IPS DF 6.9 (cell line): ENCODE measurements at regions not wholly inside any gene's neighbourhood (a gene's known extent, or its start where the extent isn't known, plus 50 kb on each side); places are given as distances from the start of the nearest gene placed in this dataset.
"Not testable (repeated sequence)": the region's sequence is repeated elsewhere in the genome, so short reads cannot be mapped to it uniquely, and the experiment has no call there.

Source experiments
- DNase-seq: peaks from one replicate; pipeline ENCODE4 v3.0.0-alpha.2; 2013; ENCODE audit warnings: low read depth, low spot score
- H3K27ac ChIP-seq: one replicate; pipeline ENCODE4 v1.5.1; 2013; ENCODE audit warnings: low read length, control low read depth
- H3K27me3 ChIP-seq: 2 replicates; pipeline ENCODE4 v1.6.1; 2013; ENCODE audit warnings: mild to moderate bottlenecking, low read length; ENCODE audit not compliant: control insufficient read depth, insufficient read depth
- H3K36me3 ChIP-seq: 2 replicates; pipeline ENCODE4 v1.6.1; 2013; ENCODE audit warnings: low read length; ENCODE audit not compliant: control insufficient read depth, insufficient read depth
- H3K4me1 ChIP-seq: 2 replicates; pipeline ENCODE4 v1.6.1; 2013; ENCODE audit warnings: low read length; ENCODE audit not compliant: control insufficient read depth, insufficient read depth
- H3K4me3 ChIP-seq: 2 replicates; pipeline ENCODE4 v1.5.1; 2013; ENCODE audit warnings: mild to moderate bottlenecking, low read length
- H3K9me3 ChIP-seq: 2 replicates; pipeline ENCODE4 v1.6.1; 2013; ENCODE audit warnings: low read length, inconsistent platforms; ENCODE audit not compliant: control insufficient read depth, insufficient read depth
- WGBS: extraction: QIAGEN DNeasy Blood & Tissue Kit; methylation state at CpG from one replicate; pipeline ENCODE4 v1.1.7; 2013; ENCODE audit warnings: mixed read lengths, missing lambda C conversion rate; ENCODE audit not compliant: insufficient read length, insufficient coverage; 5-methylcytosine and 5-hydroxymethylcytosine counted together

DNA sequence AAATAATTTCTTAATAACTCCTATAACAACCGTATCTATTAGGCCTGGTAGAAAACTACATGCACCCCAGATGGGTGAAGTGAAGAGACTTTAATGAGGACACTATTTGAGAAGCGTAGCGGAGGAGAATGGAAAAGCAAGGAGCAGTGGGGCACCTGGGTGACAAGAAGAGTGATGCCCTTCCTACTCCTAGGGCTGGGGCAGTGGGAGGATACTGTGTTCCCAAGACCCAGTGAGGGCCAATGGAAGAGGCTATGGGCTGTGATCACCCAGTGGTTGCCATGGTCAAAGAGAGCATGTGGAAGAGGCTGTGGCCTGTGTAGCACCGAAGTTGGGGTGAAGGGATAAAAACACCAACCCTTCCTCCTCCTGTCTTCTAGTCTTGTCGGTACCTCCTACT is 86.5 kb upstream of the SHISA3 start:
- no CpG with 5 or more reads among the region's 5 CpGs for WGBS
- Histone ChIP-seq H3K27ac (no peak overlapping the region), H3K36me3 (no peaks in the 10 kb centered on the region; the same call in 1 of the 2 replicates), H3K4me3 (no peak overlapping the region), H3K4me1 (peaks cover 8% of the 10 kb centered on the region; the same call in 1 of the 2 replicates), H3K9me3 (no peaks in the 10 kb centered on the region), H3K27me3 (no peaks in the 10 kb centered on the region)
- no peak for DNase-seq

DNA sequence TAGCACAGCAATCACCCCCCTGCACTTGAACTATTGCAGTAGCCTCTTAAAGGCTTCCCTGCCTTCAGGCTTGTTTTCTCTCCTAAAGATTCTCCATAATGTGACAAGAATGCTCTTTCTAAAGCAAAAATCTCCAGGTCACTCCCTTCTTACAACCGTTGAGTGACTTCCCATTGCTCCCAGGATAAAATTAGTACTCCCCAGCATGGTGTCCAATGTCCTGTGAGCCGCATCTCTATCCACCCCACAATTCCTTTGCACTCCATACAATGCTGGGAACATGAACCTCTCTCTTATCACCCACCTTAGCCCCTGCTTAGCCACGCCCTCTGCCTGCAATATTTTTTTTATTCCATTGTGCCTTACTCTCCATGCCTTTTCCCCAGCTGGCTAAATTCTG is 85.7 kb upstream of the SHISA3 start:
- no CpG with 5 or more reads among the region's 3 CpGs for WGBS
- no peak overlapping the region for H3K4me3 ChIP-seq
- H3K27me3 ChIP-seq, result no peaks in the 10 kb centered on the region
- peaks cover 8% of the 10 kb centered on the region; the same call in 1 of the 2 replicates for H3K4me1 ChIP-seq
- H3K27ac ChIP-seq, result no peak overlapping the region
- no peaks in the 10 kb centered on the region for H3K9me3 ChIP-seq
- no peaks in the 10 kb centered on the region; the same call in 1 of the 2 replicates for H3K36me3 ChIP-seq
- no peak for DNase-seq

DNA sequence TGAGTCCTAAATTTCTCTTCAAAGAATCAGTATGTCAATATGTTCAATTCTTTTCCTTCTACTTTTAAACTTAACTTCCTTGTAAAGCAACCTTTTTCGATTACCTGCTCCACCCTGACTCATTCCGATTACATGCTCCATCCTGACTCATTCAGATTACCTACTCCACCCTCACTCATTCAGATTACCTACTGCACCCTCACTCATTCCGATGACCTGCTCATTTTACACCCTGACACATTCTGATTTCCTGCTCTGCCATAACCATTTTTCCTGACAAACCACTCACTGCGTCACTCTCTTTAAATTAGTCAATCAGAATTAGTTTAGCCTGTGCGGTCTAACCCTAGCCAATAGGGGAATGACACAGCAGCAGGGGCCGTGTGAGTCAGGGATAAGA is 83.9 kb upstream of the SHISA3 start:
- not testable (repeated sequence) for H3K9me3 ChIP-seq, H3K27ac ChIP-seq, H3K4me3 ChIP-seq, H3K4me1 ChIP-seq, H3K36me3 ChIP-seq, DNase-seq, H3K27me3 ChIP-seq
- WGBS, result no CpG with 5 or more reads among the region's 6 CpGs

DNA sequence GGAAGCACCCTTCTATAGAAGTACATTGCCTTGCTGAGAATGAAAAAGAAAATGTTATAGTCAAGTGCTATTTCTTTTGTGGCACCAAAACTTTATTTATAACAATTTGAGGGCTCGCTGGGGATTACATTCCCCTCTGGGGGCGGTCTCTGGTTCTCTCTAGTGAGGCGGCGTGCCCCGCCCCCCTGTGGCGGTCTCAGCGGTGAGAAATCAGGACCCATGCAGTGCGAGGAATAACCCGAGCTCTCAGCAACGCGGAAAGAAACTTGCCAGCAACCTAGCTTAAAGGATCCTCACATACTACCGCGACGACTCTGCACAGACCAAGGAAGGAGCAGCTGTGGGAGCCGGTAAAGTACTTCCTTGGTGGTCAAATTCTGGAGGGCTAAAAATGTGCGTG is 83.4 kb upstream of the SHISA3 start:
- H3K36me3 ChIP-seq, result no peaks in the 10 kb centered on the region; the same call in 1 of the 2 replicates
- no peak overlapping the region for H3K27ac ChIP-seq
- H3K9me3 ChIP-seq, result no peaks in the 10 kb centered on the region
- DNase-seq, result no peak
- no peaks in the 10 kb centered on the region for H3K27me3 ChIP-seq
- no peak overlapping the region for H3K4me3 ChIP-seq
- no CpG with 5 or more reads among the region's 16 CpGs for WGBS
- peaks cover 8% of the 10 kb centered on the region; the same call in 1 of the 2 replicates for H3K4me1 ChIP-seq

DNA sequence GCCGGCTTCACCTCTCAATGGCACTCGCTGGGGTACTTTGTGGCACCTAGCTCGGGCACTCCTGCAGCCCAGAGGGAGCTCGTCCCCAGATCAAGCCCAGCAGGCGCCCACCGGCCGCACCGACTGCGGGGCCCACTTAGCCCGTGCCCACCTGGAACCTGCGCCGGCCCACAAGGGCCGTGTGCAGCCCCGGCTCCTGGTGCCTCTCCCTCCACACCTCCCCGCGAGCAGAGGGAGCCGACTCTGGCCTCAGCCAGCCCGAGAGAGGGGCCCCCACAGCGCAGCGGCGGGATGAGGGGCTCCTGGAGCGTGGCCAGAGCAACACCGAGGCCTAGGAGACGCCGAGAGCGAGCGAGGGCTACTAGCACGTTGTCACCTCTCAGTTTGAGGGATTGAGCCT is 82.1 kb upstream of the SHISA3 start:
- H3K27ac ChIP-seq, result no peak overlapping the region
- no peaks in the 10 kb centered on the region for H3K9me3 ChIP-seq
- no CpG with 5 or more reads among the region's 28 CpGs for WGBS
- H3K4me3 ChIP-seq, result no peak overlapping the region
- DNase-seq, result no peak
- H3K36me3 ChIP-seq, result no peaks in the 10 kb centered on the region; the same call in 1 of the 2 replicates
- H3K27me3 ChIP-seq, result no peaks in the 10 kb centered on the region
- H3K4me1 ChIP-seq, result peaks cover 7% of the 10 kb centered on the region; the same call in 1 of the 2 replicates

DNA sequence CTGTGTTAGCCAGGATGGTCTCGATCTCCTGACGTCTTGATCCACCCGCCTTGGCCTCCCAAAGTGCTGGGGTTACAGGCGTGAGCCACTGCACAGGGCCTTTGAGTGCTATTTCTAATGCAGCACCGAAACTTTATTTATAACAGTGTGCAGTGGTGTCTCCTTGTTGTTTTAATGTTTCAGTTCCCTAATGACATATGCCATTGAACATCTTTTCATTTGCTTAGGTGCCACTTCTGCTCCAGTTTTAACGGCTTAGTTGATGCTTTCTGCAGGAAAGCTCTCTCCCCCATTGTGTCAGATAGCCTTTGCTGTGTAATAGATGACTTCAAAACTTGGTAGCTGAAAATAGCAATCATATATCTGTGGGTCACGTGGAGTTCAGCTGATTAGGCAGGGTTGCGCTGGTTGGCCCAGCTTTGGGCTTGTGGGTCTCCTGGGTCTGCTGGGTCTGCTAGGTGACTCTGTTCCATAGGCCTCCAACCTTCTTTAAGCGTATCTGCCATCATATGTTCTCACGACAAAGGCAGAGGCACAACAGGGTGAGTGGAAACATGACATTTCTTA is 76.4 kb upstream of the SHISA3 start:
- Histone ChIP-seq H3K27me3 (no peaks in the 10 kb centered on the region), H3K9me3 (no peaks in the 10 kb centered on the region), H3K27ac (no peak overlapping the region), H3K36me3 (no peaks in the 10 kb centered on the region), H3K4me1 (no peaks in the 10 kb centered on the region), H3K4me3 (no peak overlapping the region; the same call in 1 of the 2 replicates)
- DNase-seq, result no peak
- whole genome bisulfite sequencing, result no CpG with 5 or more reads among the region's 10 CpGs

DNA sequence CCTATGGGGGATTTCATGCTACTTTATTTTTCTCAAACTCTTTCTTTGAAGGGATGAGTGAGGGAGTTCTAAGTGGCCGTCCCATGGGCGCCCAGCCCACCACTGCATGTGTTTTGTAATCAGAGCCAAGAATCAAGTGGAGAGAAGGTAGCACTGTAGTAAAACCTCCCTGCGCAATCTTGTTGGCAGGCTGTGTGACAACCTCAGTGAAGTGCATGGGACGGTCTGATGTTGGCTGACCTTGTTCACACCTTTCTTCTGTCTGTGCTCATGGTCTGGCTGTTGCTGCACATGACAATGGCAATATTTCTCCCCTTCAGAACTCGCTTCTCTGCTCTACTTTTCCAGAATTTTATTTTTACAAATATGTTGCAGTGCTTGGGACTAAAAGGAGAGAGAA is 71.2 kb upstream of the SHISA3 start:
- WGBS, result no CpG with 5 or more reads among the region's 5 CpGs
- Histone ChIP-seq H3K27me3 (no peaks in the 10 kb centered on the region), H3K36me3 (no peaks in the 10 kb centered on the region), H3K4me1 (no peaks in the 10 kb centered on the region; the same call in 1 of the 2 replicates), H3K27ac (no peak overlapping the region), H3K9me3 (no peaks in the 10 kb centered on the region), H3K4me3 (no peak overlapping the region)
- DNase-seq, result no peak

DNA sequence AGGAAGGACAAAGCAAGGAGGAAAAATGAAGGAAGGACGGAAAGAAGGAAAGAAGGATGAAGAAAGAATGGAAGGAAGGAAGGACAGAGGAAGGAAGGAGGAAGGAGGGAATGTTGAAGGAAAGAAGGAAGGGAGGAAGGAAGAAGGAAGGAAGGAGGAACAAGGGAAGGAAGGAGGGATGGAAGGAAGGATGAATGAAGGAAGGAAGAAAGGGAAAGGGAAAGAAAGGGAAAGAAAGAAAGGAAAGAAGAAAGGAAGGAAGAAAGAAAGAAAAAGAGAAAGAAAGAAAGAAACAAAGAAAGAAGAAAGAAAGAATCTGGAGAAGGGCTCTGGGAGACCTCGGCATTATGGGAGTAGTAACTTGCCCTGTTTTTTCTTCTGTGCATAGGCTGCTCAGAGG is 70.8 kb upstream of the SHISA3 start:
- 100% methylated on average over 1 of the region's 2 CpGs for WGBS
- Histone ChIP-seq H3K4me1 (no peaks in the 10 kb centered on the region; the same call in 1 of the 2 replicates), H3K27ac (no peak overlapping the region), H3K4me3 (no peak overlapping the region), H3K27me3 (no peaks in the 10 kb centered on the region), H3K9me3 (no peaks in the 10 kb centered on the region), H3K36me3 (no peaks in the 10 kb centered on the region)
- DNase-seq, result no peak

DNA sequence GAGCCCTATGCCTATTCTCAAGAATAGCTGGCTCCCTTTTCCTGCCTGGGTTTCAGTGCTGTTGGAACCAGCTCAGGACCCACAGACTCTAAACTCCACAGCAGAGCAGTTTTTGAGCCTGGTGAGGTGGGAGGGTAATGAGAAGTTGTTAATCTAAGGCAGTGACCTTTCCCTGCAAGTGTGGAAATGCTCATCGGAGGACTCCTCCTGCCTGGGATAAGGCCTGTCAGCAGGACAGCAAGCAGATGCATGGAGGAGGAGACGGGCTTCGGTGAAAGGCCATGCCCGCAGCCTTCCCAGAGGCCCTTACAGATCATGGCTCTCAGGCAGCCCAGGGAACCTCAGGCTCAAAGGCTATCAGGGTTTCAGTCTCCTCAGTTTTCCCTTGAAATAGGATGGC is 70.0 kb upstream of the SHISA3 start:
- Histone ChIP-seq H3K27ac (no peak overlapping the region), H3K36me3 (no peaks in the 10 kb centered on the region), H3K4me3 (no peak overlapping the region), H3K27me3 (no peaks in the 10 kb centered on the region), H3K4me1 (no peaks in the 10 kb centered on the region; the same call in 1 of the 2 replicates), H3K9me3 (no peaks in the 10 kb centered on the region)
- no peak for DNase-seq
- no CpG with 5 or more reads among the region's 4 CpGs for WGBS

DNA sequence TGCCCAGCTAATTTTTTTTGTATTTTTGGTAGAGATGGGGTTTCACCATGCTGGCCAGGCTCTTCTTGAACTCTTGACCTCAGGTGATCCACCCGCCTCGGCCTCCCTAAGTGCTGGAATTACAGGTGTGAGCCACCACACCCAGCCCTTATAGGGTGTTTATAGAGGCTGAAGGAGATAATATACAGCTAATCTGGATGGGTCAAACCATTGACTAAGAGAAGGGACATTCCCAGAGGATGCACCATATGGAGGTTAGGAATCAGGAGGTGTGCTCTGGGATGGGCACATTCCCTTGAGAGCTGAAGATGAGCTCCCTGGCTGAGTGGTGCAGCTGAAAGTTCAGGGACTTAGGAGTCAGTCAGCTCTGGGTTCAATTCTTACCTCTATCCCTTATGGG is 68.3 kb upstream of the SHISA3 start:
- DNase-seq, result no peak
- H3K4me1 ChIP-seq, result no peaks in the 10 kb centered on the region; the same call in 1 of the 2 replicates
- no peak overlapping the region for H3K27ac ChIP-seq
- no CpG with 5 or more reads among the region's 2 CpGs for WGBS
- no peaks in the 10 kb centered on the region for H3K36me3 ChIP-seq
- no peak overlapping the region for H3K4me3 ChIP-seq
- H3K9me3 ChIP-seq, result no peaks in the 10 kb centered on the region
- no peaks in the 10 kb centered on the region for H3K27me3 ChIP-seq

DNA sequence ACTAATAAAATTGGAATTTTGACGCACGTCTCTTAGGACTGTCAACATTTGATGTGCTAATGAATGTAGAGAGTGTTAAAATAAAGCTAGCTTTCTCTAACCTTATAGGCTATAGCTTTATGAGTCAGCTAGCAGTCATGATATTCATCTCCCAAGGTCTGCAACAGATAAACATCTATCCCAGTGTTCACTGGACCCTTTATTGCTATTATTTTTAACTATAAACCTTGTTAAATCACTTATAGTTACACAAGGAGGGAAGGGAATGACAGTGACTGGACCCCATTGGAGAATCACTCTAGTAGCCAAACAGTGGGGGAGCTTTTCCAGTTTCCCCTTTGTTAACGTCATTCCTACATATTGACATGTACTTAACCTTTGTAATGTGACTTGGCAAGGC is 67.9 kb upstream of the SHISA3 start:
- H3K4me1 ChIP-seq, result no peaks in the 10 kb centered on the region; the same call in 1 of the 2 replicates
- H3K27me3 ChIP-seq, result no peaks in the 10 kb centered on the region
- H3K36me3 ChIP-seq, result no peaks in the 10 kb centered on the region
- DNase-seq, result no peak
- no CpG with 5 or more reads among the region's 3 CpGs for WGBS
- H3K9me3 ChIP-seq, result no peaks in the 10 kb centered on the region
- H3K27ac ChIP-seq, result no peak overlapping the region
- no peak overlapping the region for H3K4me3 ChIP-seq
